Transverse colon (tissue), 4 donors: ENCODE measurements at regions not wholly inside any gene's neighbourhood (a gene's known extent, or its start where the extent isn't known, plus 50 kb on each side); places are given as distances from the start of the nearest gene placed in this dataset.

Experiments used
- DNase-seq: peaks from one replicate; pipeline ENCODE4 v3.0.0-alpha.2; 2019
- H3K27ac ChIP-seq, 4 donors: fragments of 200-600 bp; sonication (generic); 2 replicates each; pipeline ENCODE4 v1.5.1; 2016 to 2018; ENCODE audit warnings: inconsistent platforms in 4 of 4
- H3K27me3 ChIP-seq: fragments of 200-600 bp; sonication (generic); 2 replicates; pipeline ENCODE4 v1.5.1; 2017; ENCODE audit warnings: inconsistent platforms
- H3K36me3 ChIP-seq, 4 donors: fragments of 200-600 bp; sonication (generic); 2 replicates each; pipeline ENCODE4 v1.5.1; 2017 to 2019; ENCODE audit warnings: inconsistent platforms in 4 of 4
- H3K4me1 ChIP-seq, 4 donors: fragments of 200-600 bp; sonication (generic); 2 replicates each; pipeline ENCODE4 v1.5.1; 2017 to 2020; ENCODE audit warnings: inconsistent platforms in 4 of 4
- H3K4me3 ChIP-seq, 4 donors: fragments of 200-600 bp; sonication (generic); 1 replicate in 1 of 4; 2 replicates in 3 of 4; pipeline versions ENCODE4 v1.5.1 to v1.6.1; 2017 to 2019; ENCODE audit warnings: inconsistent platforms in 4 of 4
- H3K9me3 ChIP-seq, 2 donors: fragments of 200-600 bp; sonication (generic); 2 replicates each; pipeline ENCODE4 v1.5.1; 2017 to 2019; ENCODE audit warnings: inconsistent platforms in 2 of 2
- EP300 ChIP-seq: sonication (generic); formaldehyde crosslinking; IDR thresholded peaks from one replicate; pipeline ENCODE4 v1.6.1; 2017; ENCODE audit warnings: antibody characterized with exemption, low read depth
- POLR2A ChIP-seq: fragments of 450-650 bp; IDR thresholded peaks from one replicate; pipeline ENCODE4 v1.6.1; 2016; ENCODE audit warnings: antibody characterized with exemption, mild to moderate bottlenecking, moderate library complexity
- POLR2AphosphoS5 ChIP-seq, 3 donors: sonication (generic); formaldehyde crosslinking; IDR thresholded peaks; one replicate each; pipeline ENCODE4 v1.6.1; 2016; ENCODE audit warnings: antibody characterized with exemption in 3 of 3
- WGBS, 2 donors: methylation state at CpG; one replicate each; pipeline ENCODE4 v1.1.5; 2018; ENCODE audit warnings: low coverage in 1 of 2; 5-methylcytosine and 5-hydroxymethylcytosine counted together
- in situ Hi-C, 4 donors: fragments of 200-750 bp; cut with MboI; loops; one replicate each; pipeline versions ENCODE4 v1.15.0 to v1.15.1; 2017; ENCODE audit warnings: low sequenced_read_pairs in 3 of 4, low pct_ligation_motif_present in 1 of 4, low pct_unique_long_range_greater_than_20kb in 1 of 4
- intact Hi-C: fragments of 100-400 bp; cut with DNase I; formaldehyde crosslinking; loops from one replicate; pipeline ENCODE4 v1.15.1; 2023; ENCODE audit warnings: low total_unique reads
- TF ChIP-seq, protein P1 (sequence below), 5 experiments: fragments of 200-600 bp in 3 of 5; fragments of 450-650 bp in 2 of 5; sonication (generic) in 3 of 5; IDR thresholded peaks; 1 replicate in 2 of 5; 2 replicates in 3 of 5; pipeline ENCODE4 v1.5.1; 2016 to 2017; ENCODE audit warnings: antibody characterized with exemption in 5 of 5, inconsistent platforms in 3 of 5, mild to moderate bottlenecking in 2 of 5, moderate library complexity in 1 of 5

DNA sequence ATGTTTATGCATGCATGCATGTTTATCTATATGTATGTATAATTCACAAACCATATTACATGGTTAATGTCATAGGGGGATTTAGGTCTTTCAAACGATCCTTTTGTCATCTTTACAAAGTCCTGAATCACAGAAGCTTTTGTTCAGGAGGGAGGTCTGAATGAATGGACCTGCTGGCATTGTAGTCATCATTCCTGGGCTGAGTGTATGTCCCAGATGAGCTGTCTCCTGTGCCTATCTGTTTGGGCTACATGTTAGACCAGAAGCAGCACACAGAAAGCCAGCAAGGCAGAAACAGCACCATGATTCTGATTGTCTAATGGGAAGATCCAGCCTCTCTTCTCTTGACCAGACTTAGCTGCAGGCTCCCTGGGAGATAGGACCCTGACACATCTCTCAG, 69.5 kb downstream of the ADM start:
- Histone ChIP-seq H3K9me3 (no peaks in the 10 kb centered on the region), H3K27me3 (no peaks in the 10 kb centered on the region), H3K4me1 (peaks cover 0 to 10% (median 0%) of the 10 kb centered on the region in 4 donors), H3K27ac (no peak overlapping the region), H3K36me3 (no peaks in the 10 kb centered on the region), H3K4me3 (no peak overlapping the region)
- TF ChIP-seq, protein P1, sequence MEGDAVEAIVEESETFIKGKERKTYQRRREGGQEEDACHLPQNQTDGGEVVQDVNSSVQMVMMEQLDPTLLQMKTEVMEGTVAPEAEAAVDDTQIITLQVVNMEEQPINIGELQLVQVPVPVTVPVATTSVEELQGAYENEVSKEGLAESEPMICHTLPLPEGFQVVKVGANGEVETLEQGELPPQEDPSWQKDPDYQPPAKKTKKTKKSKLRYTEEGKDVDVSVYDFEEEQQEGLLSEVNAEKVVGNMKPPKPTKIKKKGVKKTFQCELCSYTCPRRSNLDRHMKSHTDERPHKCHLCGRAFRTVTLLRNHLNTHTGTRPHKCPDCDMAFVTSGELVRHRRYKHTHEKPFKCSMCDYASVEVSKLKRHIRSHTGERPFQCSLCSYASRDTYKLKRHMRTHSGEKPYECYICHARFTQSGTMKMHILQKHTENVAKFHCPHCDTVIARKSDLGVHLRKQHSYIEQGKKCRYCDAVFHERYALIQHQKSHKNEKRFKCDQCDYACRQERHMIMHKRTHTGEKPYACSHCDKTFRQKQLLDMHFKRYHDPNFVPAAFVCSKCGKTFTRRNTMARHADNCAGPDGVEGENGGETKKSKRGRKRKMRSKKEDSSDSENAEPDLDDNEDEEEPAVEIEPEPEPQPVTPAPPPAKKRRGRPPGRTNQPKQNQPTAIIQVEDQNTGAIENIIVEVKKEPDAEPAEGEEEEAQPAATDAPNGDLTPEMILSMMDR (IDR thresholded peaks at IDR 0.05): no peak
- no peak for TF ChIP-seq EP300
- TF ChIP-seq POLR2A: no peak
- no peak for TF ChIP-seq POLR2AphosphoS5 (IDR thresholded peaks at IDR 0.05)
- DNase-seq: no peak
- intact Hi-C loops (no loop called here), in situ Hi-C loops (loop anchor here in 1 of 4 donors (25.0 kb wide), 1 partner anchor 162 kb away; no protein-coding TSS in a partner anchor)
- 33 to 49% methylated on average over 1 of the region's 1 CpG for WGBS, 2 donors

DNA sequence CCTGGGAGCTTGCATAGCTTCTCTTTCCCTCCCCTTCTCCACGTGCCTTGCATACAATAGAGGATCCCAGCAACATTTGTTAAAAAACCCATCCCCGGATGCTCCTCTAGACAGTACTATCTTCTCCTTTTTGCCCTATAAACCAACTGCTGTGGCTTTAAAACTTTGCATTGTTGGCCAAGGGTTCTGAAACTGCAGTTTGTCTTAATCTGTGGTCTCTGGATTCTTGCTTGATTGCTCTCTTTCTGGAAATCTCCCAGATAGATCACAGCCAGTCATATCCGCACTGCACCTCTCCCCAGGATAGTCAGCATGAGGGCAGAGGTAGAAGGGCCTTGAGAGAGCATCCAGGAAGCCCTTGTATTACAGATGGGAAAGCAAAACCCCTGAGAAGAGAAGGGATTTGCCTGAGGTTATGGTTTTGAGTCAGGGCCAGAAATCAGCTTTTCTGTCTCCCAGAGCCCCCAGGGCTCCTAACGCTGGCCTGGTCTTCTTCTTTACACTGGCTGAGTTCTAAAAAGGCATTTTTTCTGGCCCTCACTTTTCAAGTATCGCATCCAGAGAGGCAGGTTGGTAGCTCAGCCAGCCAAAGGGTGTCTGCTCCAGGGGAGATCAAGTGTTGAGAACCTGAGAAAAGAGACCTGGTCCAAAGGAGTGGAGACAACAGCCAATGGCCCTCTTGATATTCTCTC, 70.6 kb downstream of the ADM start:
- intact Hi-C loops (no loop called here), in situ Hi-C loops (no loop called here)
- Histone ChIP-seq H3K9me3 (no peaks in the 10 kb centered on the region), H3K27ac (no peak overlapping the region), H3K4me3 (no peak overlapping the region), H3K36me3 (no peaks in the 10 kb centered on the region), H3K27me3 (no peaks in the 10 kb centered on the region), H3K4me1 (peaks cover 0 to 10% (median 0%) of the 10 kb centered on the region in 4 donors)
- TF ChIP-seq EP300: no peak
- no peak for TF ChIP-seq POLR2A
- no peak for TF ChIP-seq POLR2AphosphoS5 (IDR thresholded peaks at IDR 0.05)
- TF ChIP-seq, protein P1 (IDR thresholded peaks at IDR 0.05): no peak
- no peak for DNase-seq
- WGBS, 2 donors: 72 to 78% methylated on average over 3 to 5 of the region's 5 CpGs

DNA sequence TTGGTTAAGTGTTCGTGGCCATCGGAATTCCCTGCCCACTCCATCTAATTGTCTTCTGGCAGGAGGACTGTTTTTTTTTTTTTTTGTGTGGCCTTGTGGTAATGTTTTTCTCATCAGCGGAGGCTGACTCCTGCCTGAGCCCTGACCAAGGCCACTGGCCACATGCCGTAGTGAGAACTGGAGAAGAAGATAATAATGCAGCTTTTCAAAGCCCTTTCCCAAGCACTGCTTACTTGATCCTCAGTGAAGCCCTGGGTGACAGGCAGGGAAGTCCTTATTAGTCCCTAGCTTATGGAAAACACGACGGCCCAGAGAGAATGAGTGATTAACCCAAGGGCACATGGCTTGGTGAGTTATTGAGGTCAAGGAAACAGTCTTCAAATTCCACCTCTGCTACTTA, 71.2 kb downstream of the ADM start:
- WGBS, 2 donors: 80% methylated on average over 4 to 6 of the region's 6 CpGs
- H3K9me3 ChIP-seq: no peaks in the 10 kb centered on the region
- H3K36me3 ChIP-seq: no peaks in the 10 kb centered on the region
- H3K4me3 ChIP-seq: no peak overlapping the region
- no peak for TF ChIP-seq POLR2AphosphoS5 (IDR thresholded peaks at IDR 0.05)
- TF ChIP-seq EP300: no peak
- TF ChIP-seq POLR2A: no peak
- TF ChIP-seq, protein P1 (IDR thresholded peaks at IDR 0.05): no peak
- intact Hi-C loops: no loop called here
- DNase-seq: no peak
- in situ Hi-C loops: no loop called here
- H3K4me1 ChIP-seq: peaks cover 0 to 10% (median 0%) of the 10 kb centered on the region in 4 donors
- no peaks in the 10 kb centered on the region for H3K27me3 ChIP-seq
- H3K27ac ChIP-seq: no peak overlapping the region

DNA sequence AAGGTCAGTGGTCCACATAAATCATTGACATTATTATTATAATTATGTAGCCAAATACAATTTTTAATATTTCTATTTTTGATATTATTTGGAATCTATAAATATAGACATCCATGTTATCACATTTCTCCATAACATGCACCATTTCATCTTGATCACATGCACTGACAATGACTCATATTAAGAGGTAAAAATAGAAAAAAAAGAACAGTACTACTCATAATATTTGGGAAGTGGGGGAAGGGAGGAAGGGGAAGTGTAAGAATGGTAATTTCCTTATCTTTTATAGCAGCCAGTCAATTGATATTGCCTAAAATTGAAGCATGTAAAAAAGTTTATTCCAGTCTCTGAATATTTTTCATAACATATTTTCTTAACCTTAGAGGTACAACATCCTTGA, 72.3 kb downstream of the ADM start:
- no peaks in the 10 kb centered on the region for H3K9me3 ChIP-seq
- no peak overlapping the region for H3K4me3 ChIP-seq
- DNase-seq: no peak
- peaks cover 0 to 10% (median 0%) of the 10 kb centered on the region in 4 donors for H3K4me1 ChIP-seq
- intact Hi-C loops (no loop called here), in situ Hi-C loops (no loop called here)
- no peaks in the 10 kb centered on the region for H3K27me3 ChIP-seq
- no peak for TF ChIP-seq POLR2AphosphoS5 (IDR thresholded peaks at IDR 0.05)
- TF ChIP-seq, protein P1 (IDR thresholded peaks at IDR 0.05): no peak
- no peak for TF ChIP-seq POLR2A
- no peak for TF ChIP-seq EP300
- no peaks in the 10 kb centered on the region for H3K36me3 ChIP-seq
- no peak overlapping the region for H3K27ac ChIP-seq
